HCT116 (cell line): ENCODE measurements at regions not wholly inside any gene's neighbourhood (a gene's known extent, or its start where the extent isn't known, plus 50 kb on each side); places are given as distances from the start of the nearest gene placed in this dataset.

ENCODE experiments used
- ATAC-seq: fragments of 200-7000 bp; cut with Tn5 transposase; 2 replicates; pipeline ENCODE4 v1.9.1; 2020; ENCODE audit warnings: mild to moderate bottlenecking, moderate library complexity
- BruUV-seq: library from RNA; stranded (reverse); fragments of 400-500 nt; replicated peaks from 2 replicates; lab custom pipeline; 2021; lab: Mats Ljungman, UMichigan
- CTCF ChIA-PET: fragments of 300-600 bp; sonication (Branson Sonifier 250); formaldehyde crosslinking; loops from one replicate; lab custom pipeline; 2021; ENCODE audit warnings: antibody characterized with exemption; lab: Charles Lee
- POLR2A ChIA-PET: fragments of 300-600, 350-600 bp; sonication (Branson Sonifier 250); formaldehyde crosslinking; loops from one replicate; lab custom pipeline; 2021; ENCODE audit warnings: antibody characterized with exemption; lab: Charles Lee
- RAD21 ChIA-PET, 2 experiments: fragments of 300-600 bp; sonication (Branson Sonifier 250); formaldehyde crosslinking; loops; one replicate each; lab custom pipeline; 2023; ENCODE audit warnings: low total read pairs in 2 of 2; ENCODE audit not compliant: uncharacterized antibody in 2 of 2, unreplicated experiment in 2 of 2, low non-redundant PET in 1 of 2; lab: Charles Lee
- DNase-seq: peaks from one replicate; pipeline ENCODE4 v3.0.0-alpha.2; 2010; ENCODE audit warnings: low read depth, low spot score
- H2AFZ ChIP-seq: fragments of 200-600 bp; shearing (Covaris generic), sonication (generic); 2 replicates; pipeline ENCODE4 v1.6.1; 2017; ENCODE audit warnings: low read depth, mixed run types, mixed read lengths, antibody characterized with exemption, low read length; ENCODE audit not compliant: poor library complexity, severe bottlenecking
- H3K27ac ChIP-seq: 2 replicates; pipeline ENCODE4 v1.5.1; 2012; ENCODE audit warnings: low read depth, low read length
- H3K27me3 ChIP-seq: fragments of 200-600 bp; sonication (generic); 2 replicates; pipeline ENCODE4 v1.6.1; 2016; ENCODE audit warnings: mixed run types, low read length, mixed read lengths; ENCODE audit not compliant: insufficient read depth
- H3K36me3 ChIP-seq, 2 experiments: fragments of 200-500 bp in 1 of 2; fragments of 200-600 bp in 1 of 2; sonication (Bioruptor generic) in 1 of 2; sonication (generic) in 1 of 2; 2 replicates each; pipeline versions ENCODE4 v1.5.1 to v1.6.1; 2014 to 2016; ENCODE audit warnings: low read length in 2 of 2, inconsistent platforms in 1 of 2, mixed read lengths in 1 of 2, mixed run types in 1 of 2; ENCODE audit not compliant: insufficient read depth in 2 of 2, control insufficient read depth in 1 of 2
- H3K4me1 ChIP-seq, 2 experiments: fragments of 200-600 bp in 1 of 2; sonication (generic) in 1 of 2; 2 replicates each; pipeline versions ENCODE4 v1.5.1 to v1.6.1; 2012 to 2017; ENCODE audit warnings: low read length in 2 of 2, inconsistent platforms in 1 of 2, mild to moderate bottlenecking in 1 of 2, mixed read lengths in 1 of 2, mixed run types in 1 of 2, moderate library complexity in 1 of 2; ENCODE audit not compliant: insufficient read depth in 2 of 2, control insufficient read depth in 1 of 2
- H3K4me2 ChIP-seq: fragments of 200-600 bp; sonication (generic); 2 replicates; pipeline ENCODE4 v1.6.1; 2017; ENCODE audit warnings: mixed run types, low read length, mixed read lengths
- H3K4me3 ChIP-seq, 2 experiments: fragments of 200-600 bp in 1 of 2; sonication (generic) in 1 of 2; replicated peaks in 1 of 2; 2 replicates each; pipeline ENCODE4 v1.5.1; 2011 to 2016; ENCODE audit warnings: low read length in 2 of 2, control low read depth in 1 of 2, low read depth in 1 of 2, mild to moderate bottlenecking in 1 of 2, mixed read lengths in 1 of 2, mixed run types in 1 of 2
- H3K79me2 ChIP-seq: fragments of 200-600 bp; sonication (generic); 2 replicates; pipeline ENCODE4 v1.6.1; 2017; ENCODE audit warnings: mild to moderate bottlenecking, mixed run types, low read length, moderate library complexity, mixed read lengths; ENCODE audit not compliant: insufficient read depth
- H3K9ac ChIP-seq: fragments of 200-600 bp; sonication (generic); 2 replicates; pipeline ENCODE4 v1.6.1; 2016; ENCODE audit warnings: low read length, mixed read lengths
- H3K9me2 ChIP-seq: fragments of 200-600 bp; sonication (generic), shearing (Covaris generic); 2 replicates; pipeline ENCODE4 v1.6.1; 2017; ENCODE audit warnings: mixed run types, mild to moderate bottlenecking, moderate library complexity; ENCODE audit not compliant: insufficient read depth
- H3K9me3 ChIP-seq, 2 experiments: fragments of 200-500 bp in 1 of 2; fragments of 200-600 bp in 1 of 2; sonication (Bioruptor generic) in 1 of 2; sonication (generic) in 1 of 2; 2 replicates each; pipeline ENCODE4 v1.6.1; 2014 to 2017; ENCODE audit warnings: low read length in 2 of 2, mixed read lengths in 2 of 2, inconsistent platforms in 1 of 2, low read depth in 1 of 2, mild to moderate bottlenecking in 1 of 2, mixed run types in 1 of 2, moderate library complexity in 1 of 2; ENCODE audit not compliant: control insufficient read depth in 1 of 2, insufficient read depth in 1 of 2
- H4K20me1 ChIP-seq: fragments of 200-600 bp; sonication (generic), shearing (Covaris generic); 2 replicates; pipeline ENCODE4 v1.6.1; 2017; ENCODE audit warnings: mixed run types, mild to moderate bottlenecking, moderate library complexity; ENCODE audit not compliant: insufficient read depth
- EGR1 ChIP-seq: IDR thresholded peaks from 2 replicates; pipeline ENCODE4 v1.6.1; 2012; ENCODE audit warnings: low read depth
- REST ChIP-seq: IDR thresholded peaks from 2 replicates; pipeline ENCODE4 v1.6.1; 2012; ENCODE audit warnings: low read depth
- ZFX ChIP-seq: fragments of 450-650 bp; IDR thresholded peaks from 2 replicates; pipeline ENCODE4 v1.6.1; 2017
- intact Hi-C: fragments of 100-400 bp; cut with micrococcal nuclease; formaldehyde crosslinking; loops from 2 replicates; pipeline ENCODE4 v1.10.0; 2022
- TF ChIP-seq, protein P1 (sequence below): IDR thresholded peaks from 2 replicates; pipeline ENCODE4 v1.6.1; 2012
- TF ChIP-seq, protein P2 (sequence below), 3 experiments: fragments of 200-600 bp in 1 of 3; sonication (generic) in 1 of 3; IDR thresholded peaks in 2 of 3; conservative IDR thresholded peaks in 1 of 3; 2 replicates each; pipeline ENCODE4 v1.5.1; 2012 to 2017; ENCODE audit warnings: low read depth in 2 of 3, low read length in 2 of 3, antibody characterized with exemption in 1 of 3, borderline replicate concordance in 1 of 3, control low read depth in 1 of 3, mild to moderate bottlenecking in 1 of 3, mixed read lengths in 1 of 3, mixed run types in 1 of 3, moderate library complexity in 1 of 3; ENCODE audit not compliant: insufficient read depth in 1 of 3

DNA sequence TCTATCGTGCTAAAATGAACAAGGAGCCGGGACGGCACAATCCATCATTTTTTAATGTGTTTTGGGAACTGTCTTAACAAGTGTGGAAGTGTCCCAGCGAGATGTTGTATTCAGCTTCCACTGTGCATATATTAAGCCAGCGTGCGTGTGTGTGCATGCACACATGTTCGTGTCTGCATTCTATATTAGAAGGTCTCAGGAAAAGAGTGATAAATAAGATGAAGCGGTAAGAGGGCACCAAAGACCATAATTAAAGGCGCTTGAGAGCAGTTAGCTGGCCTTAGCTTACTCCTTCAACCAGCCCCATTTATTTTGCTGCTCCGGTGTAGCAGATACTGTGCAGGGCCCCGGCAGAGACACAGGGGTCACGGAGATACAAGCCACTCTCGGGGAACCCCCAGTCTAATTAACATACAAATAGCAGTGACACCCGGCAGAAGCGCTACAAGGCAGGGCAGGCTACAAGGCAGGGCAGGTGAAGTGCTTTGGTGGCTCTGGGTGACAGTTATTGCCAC lies 206.5 kb upstream of the RREB1 start:
- no TSS peak for BruUV-seq

More for the DNA sequence above, 206.5 kb upstream of the RREB1 start:
- H3K27me3 ChIP-seq = no peaks in the 10 kb centered on the region
- no peak overlapping the region for H3K9ac ChIP-seq
- ChIA-PET POLR2A (no interaction called here), RAD21 (no interaction called here), CTCF (no interaction called here)
- no peaks in the 10 kb centered on the region for H3K79me2 ChIP-seq
- intact Hi-C loops = no loop called here
- H3K36me3 ChIP-seq = no peaks in the 10 kb centered on the region
- no peak overlapping the region for H2AFZ ChIP-seq
- no peaks in the 10 kb centered on the region for H3K9me3 ChIP-seq
- H3K4me3 ChIP-seq = no peak overlapping the region
- no peaks in the 10 kb centered on the region for H4K20me1 ChIP-seq
- DNase-seq = no peak
- no peak overlapping the region for H3K27ac ChIP-seq
- no peak for TF ChIP-seq REST
- TF ChIP-seq ZFX = no peak
- TF ChIP-seq, protein P1, sequence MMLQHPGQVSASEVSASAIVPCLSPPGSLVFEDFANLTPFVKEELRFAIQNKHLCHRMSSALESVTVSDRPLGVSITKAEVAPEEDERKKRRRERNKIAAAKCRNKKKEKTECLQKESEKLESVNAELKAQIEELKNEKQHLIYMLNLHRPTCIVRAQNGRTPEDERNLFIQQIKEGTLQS = no peak
- TF ChIP-seq, protein P2, sequence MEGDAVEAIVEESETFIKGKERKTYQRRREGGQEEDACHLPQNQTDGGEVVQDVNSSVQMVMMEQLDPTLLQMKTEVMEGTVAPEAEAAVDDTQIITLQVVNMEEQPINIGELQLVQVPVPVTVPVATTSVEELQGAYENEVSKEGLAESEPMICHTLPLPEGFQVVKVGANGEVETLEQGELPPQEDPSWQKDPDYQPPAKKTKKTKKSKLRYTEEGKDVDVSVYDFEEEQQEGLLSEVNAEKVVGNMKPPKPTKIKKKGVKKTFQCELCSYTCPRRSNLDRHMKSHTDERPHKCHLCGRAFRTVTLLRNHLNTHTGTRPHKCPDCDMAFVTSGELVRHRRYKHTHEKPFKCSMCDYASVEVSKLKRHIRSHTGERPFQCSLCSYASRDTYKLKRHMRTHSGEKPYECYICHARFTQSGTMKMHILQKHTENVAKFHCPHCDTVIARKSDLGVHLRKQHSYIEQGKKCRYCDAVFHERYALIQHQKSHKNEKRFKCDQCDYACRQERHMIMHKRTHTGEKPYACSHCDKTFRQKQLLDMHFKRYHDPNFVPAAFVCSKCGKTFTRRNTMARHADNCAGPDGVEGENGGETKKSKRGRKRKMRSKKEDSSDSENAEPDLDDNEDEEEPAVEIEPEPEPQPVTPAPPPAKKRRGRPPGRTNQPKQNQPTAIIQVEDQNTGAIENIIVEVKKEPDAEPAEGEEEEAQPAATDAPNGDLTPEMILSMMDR (IDR thresholded peaks at IDR 0.05 in 2 of 3, conservative IDR thresholded peaks at IDR 0.05 in 1 of 3; ENCODE audit: borderline replicate concordance in 1 of 3, insufficient read depth in 1 of 3, low read depth in 2 of 3, low read length in 2 of 3) = no peak
- TF ChIP-seq EGR1 = no peak
- no peak overlapping the region for H3K4me2 ChIP-seq
- H3K4me1 ChIP-seq = no peaks in the 10 kb centered on the region
- ATAC-seq = no peak
- H3K9me2 ChIP-seq = no peaks in the 10 kb centered on the region
